Loucy (cell line): ENCODE measurements at regions not wholly inside any gene's neighbourhood (a gene's known extent, or its start where the extent isn't known, plus 50 kb on each side); places are given as distances from the start of the nearest gene placed in this dataset.
A peak's percentile ranks its signal among the peaks of the same experiment; 100 is the strongest.

ENCODE experiments used
- H2AFZ ChIP-seq: fragments of 200-600 bp; sonication (generic); 2 replicates; pipeline ENCODE4 v1.6.0; 2016; ENCODE audit warnings: antibody characterized with exemption, mild to moderate bottlenecking, low read length, moderate library complexity
- H3F3A ChIP-seq: fragments of 200-600 bp; 2 replicates; pipeline ENCODE4 v1.6.0; 2016; ENCODE audit warnings: antibody characterized with exemption, low read depth, mild to moderate bottlenecking
- H3K27me3 ChIP-seq: fragments of 200-600 bp; sonication (generic); 2 replicates; pipeline ENCODE4 v1.6.1; 2014; ENCODE audit warnings: low read length, mild to moderate bottlenecking; ENCODE audit not compliant: insufficient read depth, poor library complexity, severe bottlenecking
- H3K36me3 ChIP-seq: fragments of 200-600 bp; sonication (generic); 2 replicates; pipeline ENCODE4 v1.6.1; 2016; ENCODE audit warnings: low read length; ENCODE audit not compliant: insufficient read depth
- H3K4me1 ChIP-seq: fragments of 200-600 bp; sonication (generic); 2 replicates; pipeline ENCODE4 v1.5.1; 2014; ENCODE audit warnings: low read length, mild to moderate bottlenecking; ENCODE audit not compliant: insufficient read depth, poor library complexity, severe bottlenecking
- H3K4me2 ChIP-seq: fragments of 200-600 bp; sonication (generic); 2 replicates; pipeline ENCODE4 v1.6.0; 2014; ENCODE audit warnings: antibody characterized with exemption, low read length, low read depth, mild to moderate bottlenecking; ENCODE audit not compliant: poor library complexity, severe bottlenecking
- H3K4me3 ChIP-seq: fragments of 200-600 bp; sonication (generic); 2 replicates; pipeline ENCODE4 v1.5.1; 2014; ENCODE audit warnings: low read length, mild to moderate bottlenecking, mixed read lengths; ENCODE audit not compliant: poor library complexity, severe bottlenecking
- H3K79me2 ChIP-seq: fragments of 200-600 bp; sonication (generic); 2 replicates; pipeline ENCODE4 v1.6.1; 2014; ENCODE audit warnings: low read length; ENCODE audit not compliant: insufficient read depth
- H3K9ac ChIP-seq: fragments of 200-600 bp; sonication (generic); 2 replicates; pipeline ENCODE4 v1.6.0; 2014; ENCODE audit warnings: mild to moderate bottlenecking, low read depth, low read length, moderate library complexity; ENCODE audit not compliant: poor library complexity, severe bottlenecking
- H3K9me2 ChIP-seq: fragments of 200-600 bp; sonication (generic); replicated peaks from 2 replicates; pipeline ENCODE4 v1.6.1; 2016; ENCODE audit warnings: low read depth, low read length, mixed read lengths
- H3K9me3 ChIP-seq: fragments of 200-600 bp; sonication (generic); 2 replicates; pipeline ENCODE4 v1.6.1; 2014; ENCODE audit warnings: mild to moderate bottlenecking, antibody characterized with exemption, low read length, low read depth; ENCODE audit not compliant: insufficient read depth
- H4K20me1 ChIP-seq: fragments of 200-600 bp; sonication (generic); 2 replicates; pipeline ENCODE4 v1.6.0; 2014; ENCODE audit warnings: antibody characterized with exemption, low read length, mild to moderate bottlenecking; ENCODE audit not compliant: insufficient read depth, poor library complexity, severe bottlenecking
- CTCF ChIP-seq: fragments of 200-600 bp; sonication (generic); conservative IDR thresholded peaks from 2 replicates; pipeline ENCODE4 v1.5.1; 2014; ENCODE audit warnings: mild to moderate bottlenecking, antibody characterized with exemption, low read length
- EZH2phosphoT487 ChIP-seq: fragments of 200-600 bp; IDR thresholded peaks from 2 replicates; pipeline ENCODE4 v1.6.1; 2018; ENCODE audit warnings: antibody characterized with exemption, mild to moderate bottlenecking, moderate library complexity, borderline replicate concordance

- H3K9me2 ChIP-seq = no peaks in the 10 kb centered on the region
- H2AFZ ChIP-seq = no peak overlapping the region
- peak overlapping the region; percentile 56 for H3K9ac ChIP-seq
- no peaks in the 10 kb centered on the region for H3K79me2 ChIP-seq
- H3K4me2 ChIP-seq = no peak overlapping the region
- no peaks in the 10 kb centered on the region for H3K36me3 ChIP-seq
- no peak overlapping the region for H3K4me3 ChIP-seq
- TF ChIP-seq CTCF (no peak), EZH2phosphoT487 (no peak)
- no peaks in the 10 kb centered on the region for H3K27me3 ChIP-seq
- H4K20me1 ChIP-seq = no peaks in the 10 kb centered on the region
- H3K4me1 ChIP-seq = peaks cover 31% of the 10 kb centered on the region
- no peaks in the 10 kb centered on the region for H3K9me3 ChIP-seq
- no peaks in the 10 kb centered on the region for H3F3A ChIP-seq
Measured at GRCh38 chr1:226799634-226800281, 60.7 kb upstream of the ITPKB start.

- H2AFZ ChIP-seq = no peak overlapping the region
- peak overlapping the region; percentile 33 for H3K4me3 ChIP-seq
- H3K9me3 ChIP-seq = no peaks in the 10 kb centered on the region
- no peaks in the 10 kb centered on the region for H4K20me1 ChIP-seq
- peak overlapping the region; percentile 60 for H3K4me2 ChIP-seq
- H3K9me2 ChIP-seq = no peaks in the 10 kb centered on the region
- peaks cover 31% of the 10 kb centered on the region for H3K4me1 ChIP-seq
- no peaks in the 10 kb centered on the region for H3K27me3 ChIP-seq
- H3K79me2 ChIP-seq = no peaks in the 10 kb centered on the region
- peak overlapping the region; percentile 56 for H3K9ac ChIP-seq
- TF ChIP-seq CTCF (no peak), EZH2phosphoT487 (no peak)
- no peaks in the 10 kb centered on the region for H3F3A ChIP-seq
- no peaks in the 10 kb centered on the region for H3K36me3 ChIP-seq
Measured at GRCh38 chr1:226798427-226799411, 59.6 kb upstream of the ITPKB start.

GRCh38 chr1:226797151-226797550 lies 58.1 kb upstream of the ITPKB start:
- Histone ChIP-seq H2AFZ (no peak overlapping the region), H4K20me1 (no peaks in the 10 kb centered on the region), H3K79me2 (no peaks in the 10 kb centered on the region), H3K9me2 (no peaks in the 10 kb centered on the region), H3K4me3 (no peak overlapping the region), H3K4me1 (peaks cover 31% of the 10 kb centered on the region), H3K9ac (no peak overlapping the region), H3F3A (no peaks in the 10 kb centered on the region), H3K9me3 (no peaks in the 10 kb centered on the region), H3K27me3 (no peaks in the 10 kb centered on the region), H3K4me2 (no peak overlapping the region), H3K36me3 (no peaks in the 10 kb centered on the region)
- TF ChIP-seq CTCF (no peak), EZH2phosphoT487 (no peak)
